ENCODE measurements at regions not wholly inside any gene's neighbourhood (a gene's known extent, or its start where the extent isn't known, plus 50 kb on each side); places are given as distances from the start of the nearest gene placed in this dataset.

DNA sequence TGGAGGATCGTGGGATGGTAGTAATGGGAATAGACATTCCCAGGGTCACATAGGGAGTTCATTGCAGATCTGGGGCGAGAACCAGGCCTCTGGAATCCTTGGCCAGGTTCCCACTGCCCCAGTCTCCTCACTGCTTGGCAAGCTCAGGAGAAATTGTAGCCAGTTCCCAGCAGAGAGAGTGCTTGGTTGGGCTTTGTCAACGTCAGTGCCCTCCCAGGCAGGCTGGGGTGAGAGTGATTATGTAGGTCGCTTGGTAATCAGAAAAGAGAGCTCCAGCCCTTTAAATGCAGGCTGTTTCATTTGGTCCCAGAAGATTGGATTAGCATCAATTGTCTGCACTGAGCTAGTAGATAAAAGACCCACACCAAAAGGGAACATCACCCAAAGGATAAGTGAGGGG is 51.8 kb upstream of the GALNT10 start:
- Histone ChIP-seq H2BK120ac (ENCODE audit: low read depth, low read length) (no peak overlapping the region), H3K27ac (ENCODE audit: low read length, poor library complexity, severe bottlenecking) (no peak overlapping the region), H2AFZ (ENCODE audit: low read depth, low read length) (no peak overlapping the region), H3K36me3 (ENCODE audit: control insufficient read depth in 1 of 2, insufficient read depth in 2 of 2, low read depth in 1 of 2, low read length in 2 of 2) (no peaks in the 10 kb centered on the region), H2BK5ac (ENCODE audit: low read depth, low read length, poor library complexity, severe bottlenecking) (no peak overlapping the region), H3K27me3 (ENCODE audit: control insufficient read depth in 1 of 2, insufficient read depth in 1 of 2, low read length in 2 of 2) (peaks cover 4 to 49% of the 10 kb centered on the region in 2 experiments), H2BK15ac (ENCODE audit: low read depth, poor library complexity, severe bottlenecking) (no peak overlapping the region), H3K4me2 (ENCODE audit: low read length, poor library complexity, severe bottlenecking) (no peak overlapping the region), H4K91ac (ENCODE audit: low read length) (no peak overlapping the region), H3K14ac (ENCODE audit: low read length in 2 of 2) (no peak overlapping the region), H3K4me3 (ENCODE audit: insufficient read depth in 1 of 2, low read depth in 1 of 2, low read length in 2 of 2) (no peak overlapping the region), H3K23ac (ENCODE audit: low read length in 2 of 2) (no peak overlapping the region), H4K8ac (ENCODE audit: low read length) (no peak overlapping the region), H2BK12ac (ENCODE audit: low read length in 2 of 2) (no peak overlapping the region), H3K4ac (ENCODE audit: low read depth in 1 of 2, low read length in 2 of 2) (no peak overlapping the region), H3K79me1 (replicated peaks; ENCODE audit: low read length, poor library complexity, severe bottlenecking) (no peaks in the 10 kb centered on the region), H3K4me1 (ENCODE audit: control insufficient read depth, insufficient read depth, low read depth, low read length) (no peaks in the 10 kb centered on the region), H2AK5ac (ENCODE audit: low read length, severe bottlenecking) (no peak overlapping the region), H3K18ac (ENCODE audit: low read depth in 1 of 2, low read length in 2 of 2) (no peak overlapping the region), H3K9ac (ENCODE audit: low read length) (no peak overlapping the region), H3K9me3 (ENCODE audit: control insufficient read depth, low read length) (no peaks in the 10 kb centered on the region)
- 63% methylated on average over 4 of the region's 4 CpGs for WGBS
- no peak for DNase-seq

- Histone ChIP-seq H3K4me1 (ENCODE audit: control insufficient read depth, insufficient read depth, low read depth, low read length) (no peaks in the 10 kb centered on the region), H3K23ac (ENCODE audit: low read length in 2 of 2) (no peak overlapping the region), H4K91ac (ENCODE audit: low read length) (no peak overlapping the region), H3K4me3 (ENCODE audit: insufficient read depth in 1 of 2, low read depth in 1 of 2, low read length in 2 of 2) (no peak overlapping the region), H3K36me3 (ENCODE audit: control insufficient read depth in 1 of 2, insufficient read depth in 2 of 2, low read depth in 1 of 2, low read length in 2 of 2) (no peaks in the 10 kb centered on the region), H2AFZ (ENCODE audit: low read depth, low read length) (no peak overlapping the region), H2BK12ac (ENCODE audit: low read length in 2 of 2) (no peak overlapping the region), H2BK120ac (ENCODE audit: low read depth, low read length) (no peak overlapping the region), H3K4me2 (ENCODE audit: low read length, poor library complexity, severe bottlenecking) (no peak overlapping the region), H4K8ac (ENCODE audit: low read length) (no peak overlapping the region), H2BK5ac (ENCODE audit: low read depth, low read length, poor library complexity, severe bottlenecking) (no peak overlapping the region), H3K27ac (ENCODE audit: low read length, poor library complexity, severe bottlenecking) (no peak overlapping the region), H3K9ac (ENCODE audit: low read length) (no peak overlapping the region), H3K14ac (ENCODE audit: low read length in 2 of 2) (no peak overlapping the region), H3K18ac (ENCODE audit: low read depth in 1 of 2, low read length in 2 of 2) (no peak overlapping the region), H3K4ac (ENCODE audit: low read depth in 1 of 2, low read length in 2 of 2) (no peak overlapping the region), H3K27me3 (ENCODE audit: control insufficient read depth in 1 of 2, insufficient read depth in 1 of 2, low read length in 2 of 2) (peaks cover 4 to 38% of the 10 kb centered on the region in 2 experiments), H2AK5ac (ENCODE audit: low read length, severe bottlenecking) (no peak overlapping the region), H3K9me3 (ENCODE audit: control insufficient read depth, low read length) (no peaks in the 10 kb centered on the region), H2BK15ac (ENCODE audit: low read depth, poor library complexity, severe bottlenecking) (no peak overlapping the region), H3K79me1 (replicated peaks; ENCODE audit: low read length, poor library complexity, severe bottlenecking) (no peaks in the 10 kb centered on the region)
- no peak for DNase-seq
Observed at GRCh38 chr5:154140381-154140780, 50.2 kb upstream of the GALNT10 start.

Measured in mesenchymal stem cell (in vitro differentiated cells and primary cell).